T follicular helper cell (primary cell): ENCODE measurements at regions not wholly inside any gene's neighbourhood (a gene's known extent, or its start where the extent isn't known, plus 50 kb on each side); places are given as distances from the start of the nearest gene placed in this dataset.
"Not testable (repeated sequence)": the region's sequence is repeated elsewhere in the genome, so short reads cannot be mapped to it uniquely, and the experiment has no call there.

ENCODE experiments used
- DNase-seq: peaks from one replicate; pipeline ENCODE4 v3.0.0-alpha.2; 2020; ENCODE audit warnings: low read depth

- DNase-seq, result not testable (repeated sequence)
Observed at GRCh38 chr16:29294951-29295795, 111.3 kb downstream of the NPIPB11 start.

DNA sequence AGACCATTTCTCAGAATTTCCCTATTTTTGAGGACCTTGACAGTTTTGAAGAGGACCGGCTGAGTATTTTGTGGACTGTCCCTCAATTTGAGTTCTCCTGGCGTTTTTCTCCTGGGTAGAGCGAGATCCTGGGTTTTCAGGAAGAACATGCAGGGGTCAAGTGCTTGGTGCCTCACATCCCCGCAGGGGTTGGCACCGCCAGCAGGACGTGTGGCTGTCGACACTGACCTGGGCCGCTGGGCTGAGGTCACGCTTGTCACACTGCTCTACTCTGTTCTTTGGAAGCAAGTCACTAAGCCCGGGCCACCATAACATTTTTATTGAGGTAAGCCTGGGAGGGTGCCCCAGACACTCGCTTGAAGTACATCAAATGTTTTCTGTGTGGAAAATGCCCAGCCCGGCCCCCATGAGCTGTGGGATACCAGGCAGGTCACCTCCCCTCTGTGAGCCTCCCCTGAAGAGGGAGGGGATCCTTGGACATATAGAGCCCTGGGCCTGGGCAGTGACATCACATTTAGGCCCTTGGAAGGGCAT is 112.0 kb downstream of the NPIPB11 start:
- not testable (repeated sequence) for DNase-seq

DNA sequence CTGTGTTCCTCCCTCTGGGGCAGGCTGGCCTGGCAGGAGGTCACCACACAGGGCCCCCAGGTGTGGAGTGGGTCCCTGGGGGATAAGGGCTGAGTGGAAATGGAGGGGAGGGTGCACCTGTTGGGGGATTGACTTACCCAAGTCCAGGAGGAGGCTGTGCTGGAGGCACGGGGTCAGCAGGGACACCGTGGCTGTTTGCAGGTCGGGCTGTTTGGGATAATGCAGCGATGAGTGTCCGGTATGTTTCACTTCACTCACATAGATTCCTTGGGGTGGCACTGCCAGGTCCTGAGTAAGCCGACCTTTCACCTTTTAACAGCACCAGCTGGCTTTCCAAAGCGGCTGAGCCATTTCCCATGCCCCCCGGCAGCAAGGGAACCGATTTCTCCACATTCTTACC is 113.0 kb downstream of the NPIPB11 start:
- not testable (repeated sequence) for DNase-seq

GRCh38 chr16:29292952-29293471 is 113.5 kb downstream of the NPIPB11 start:
- DNase-seq, result not testable (repeated sequence)

GRCh38 chr16:29291329-29292271 is 114.9 kb downstream of the NPIPB11 start:
- not testable (repeated sequence) for DNase-seq

DNA sequence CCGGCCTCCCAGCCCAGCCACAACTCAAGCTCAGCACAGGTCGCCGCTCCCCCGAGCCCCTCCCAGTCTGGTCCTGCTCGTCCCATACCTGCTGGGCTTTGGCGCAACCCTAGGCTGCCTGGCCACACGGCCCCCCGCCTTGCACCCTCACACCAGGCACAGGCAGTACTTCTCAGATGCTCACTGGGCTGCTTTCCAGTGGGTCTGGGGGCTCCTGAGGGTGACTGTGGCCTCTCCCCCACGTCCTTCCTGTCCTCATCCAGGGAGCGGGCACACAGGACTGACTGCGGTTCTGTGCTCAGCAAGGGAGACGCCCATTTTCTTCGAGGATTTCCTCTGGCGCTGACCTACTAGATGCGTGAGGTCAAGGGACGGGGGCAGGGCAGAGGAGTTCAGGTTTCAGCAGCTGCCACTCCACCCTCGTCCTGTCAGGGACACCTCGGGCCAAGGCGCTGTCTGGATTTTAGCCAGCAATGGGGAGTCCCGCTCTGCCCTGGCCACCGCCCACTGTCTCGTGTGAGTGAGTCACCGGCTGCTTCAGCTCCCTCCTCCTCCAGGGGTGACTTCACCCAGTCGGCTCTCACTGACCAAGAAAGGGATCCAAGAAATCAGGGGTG is 115.8 kb downstream of the NPIPB11 start:
- peak; percentile 17 for DNase-seq

DNA sequence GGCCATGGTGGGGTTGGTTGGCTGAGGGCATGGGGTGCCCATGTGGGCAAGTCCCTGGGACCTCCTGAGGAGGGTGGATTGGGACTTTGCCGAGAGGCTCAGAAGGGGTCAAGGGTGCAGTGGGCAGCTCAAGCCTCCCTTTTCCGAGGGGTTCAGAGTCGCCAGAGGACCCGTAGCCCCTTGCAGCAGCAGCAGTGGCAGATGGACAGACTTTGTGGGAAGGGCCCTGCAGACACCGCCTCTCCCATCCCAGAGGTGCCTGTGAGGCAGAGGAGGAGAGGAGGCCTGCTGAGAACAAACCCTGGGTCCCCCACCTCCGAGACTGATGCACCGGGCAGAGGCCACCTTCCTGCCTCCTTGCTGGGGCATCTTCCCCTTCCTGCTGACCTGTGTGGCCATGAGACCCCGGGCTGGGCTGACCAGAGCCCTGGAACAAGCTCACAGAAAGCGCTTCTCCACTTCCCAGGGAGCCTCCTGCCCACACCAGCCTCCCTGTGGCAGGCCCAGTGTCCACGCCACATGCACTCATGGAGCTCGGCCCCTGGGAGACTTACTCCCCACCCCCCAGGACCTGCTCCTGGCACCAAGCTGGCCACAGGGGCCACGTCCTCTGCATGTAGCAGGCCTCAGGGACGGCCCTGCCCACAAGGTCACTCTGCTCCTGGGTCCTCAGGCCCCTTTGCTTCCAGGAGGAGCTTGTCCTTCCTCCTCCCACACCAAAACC is 116.8 kb downstream of the NPIPB11 start:
- DNase-seq, result not testable (repeated sequence)

- DNase-seq, result not testable (repeated sequence)
Observed at GRCh38 chr16:29288711-29289474, 117.6 kb downstream of the NPIPB11 start.

GRCh38 chr16:29287871-29288535 is 118.5 kb downstream of the NPIPB11 start:
- DNase-seq, result not testable (repeated sequence)

DNA sequence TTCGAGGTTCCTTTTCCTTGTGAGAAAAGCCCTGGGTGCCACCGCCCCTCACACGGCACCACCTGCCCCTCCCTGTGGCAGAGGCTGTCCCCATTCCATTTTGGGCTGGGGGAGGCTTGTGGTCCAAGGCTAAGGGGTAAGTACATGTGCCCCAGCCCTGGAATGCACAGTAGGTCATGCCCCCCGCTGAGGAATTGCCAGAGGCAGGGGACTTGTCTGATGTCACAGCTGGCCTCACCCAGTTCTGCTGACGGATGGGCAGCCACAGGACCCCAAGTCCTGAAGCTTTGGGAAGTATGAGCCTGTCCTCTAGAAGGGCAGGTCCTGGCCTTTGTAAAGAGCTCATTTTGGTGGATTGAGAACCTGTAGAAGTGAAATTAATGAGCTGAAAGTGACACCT is 119.3 kb downstream of the NPIPB11 start:
- not testable (repeated sequence) for DNase-seq

DNA sequence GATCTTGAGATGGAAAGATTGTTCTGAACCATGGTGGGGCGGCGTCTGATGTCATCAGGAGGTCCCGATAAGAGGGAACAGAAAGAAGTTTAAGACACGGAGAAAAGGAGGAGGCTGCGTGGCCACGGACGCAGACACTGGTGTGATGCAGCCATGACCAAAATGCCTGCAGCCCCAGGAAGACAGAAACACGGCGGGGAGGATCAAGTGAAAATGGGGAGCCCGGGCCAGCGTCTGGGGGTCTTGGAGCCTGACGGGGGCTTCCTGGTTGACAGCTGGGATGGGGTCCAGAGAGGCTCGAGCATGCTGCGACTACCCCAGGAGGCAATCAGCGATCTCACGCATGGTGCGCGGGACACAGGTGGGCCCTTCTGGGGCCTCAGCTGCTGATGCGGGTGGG is 119.7 kb downstream of the NPIPB11 start:
- DNase-seq, result not testable (repeated sequence)

DNA sequence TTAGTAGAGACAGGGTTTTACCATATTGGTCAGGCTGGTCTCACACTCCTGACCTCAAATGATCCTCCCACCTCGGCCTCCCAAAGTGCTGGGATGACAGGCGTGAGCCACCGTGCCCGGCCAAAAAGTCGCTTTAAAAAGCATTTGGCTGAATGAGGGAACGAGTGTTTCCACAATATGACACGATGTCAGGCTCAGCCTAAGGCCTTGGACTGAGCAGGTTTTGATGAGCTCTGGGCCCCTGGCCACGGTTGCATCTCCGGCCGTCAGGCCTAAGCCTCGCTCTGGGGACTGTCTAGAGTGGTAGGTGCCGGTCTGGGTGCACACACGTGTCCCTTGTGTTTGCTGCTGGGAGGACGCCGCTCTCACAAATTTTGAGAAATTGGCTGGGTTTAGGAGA is 120.3 kb downstream of the NPIPB11 start:
- DNase-seq, result not testable (repeated sequence)

- not testable (repeated sequence) for DNase-seq
Observed at GRCh38 chr16:29285151-29285885, 121.2 kb downstream of the NPIPB11 start.

DNA sequence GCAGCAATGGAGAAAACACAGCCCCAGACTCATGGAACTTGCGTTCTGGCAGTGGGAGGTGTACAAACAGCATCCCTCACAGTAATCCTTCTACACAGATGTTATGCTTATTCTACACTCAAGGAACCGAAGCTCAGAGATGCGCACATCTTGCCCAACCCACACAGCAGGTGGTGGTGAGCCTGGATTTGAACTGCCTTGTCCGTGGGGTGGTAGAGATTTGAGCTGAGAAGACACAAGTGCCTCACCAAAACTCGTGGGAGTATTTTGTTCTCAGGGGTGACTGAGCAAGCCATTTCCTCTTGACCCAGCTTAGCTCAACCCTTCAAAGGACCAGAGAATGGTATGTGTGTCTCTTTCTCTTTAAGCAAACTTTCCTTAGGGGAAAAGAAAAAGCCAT is 121.8 kb downstream of the NPIPB11 start:
- not testable (repeated sequence) for DNase-seq

DNA sequence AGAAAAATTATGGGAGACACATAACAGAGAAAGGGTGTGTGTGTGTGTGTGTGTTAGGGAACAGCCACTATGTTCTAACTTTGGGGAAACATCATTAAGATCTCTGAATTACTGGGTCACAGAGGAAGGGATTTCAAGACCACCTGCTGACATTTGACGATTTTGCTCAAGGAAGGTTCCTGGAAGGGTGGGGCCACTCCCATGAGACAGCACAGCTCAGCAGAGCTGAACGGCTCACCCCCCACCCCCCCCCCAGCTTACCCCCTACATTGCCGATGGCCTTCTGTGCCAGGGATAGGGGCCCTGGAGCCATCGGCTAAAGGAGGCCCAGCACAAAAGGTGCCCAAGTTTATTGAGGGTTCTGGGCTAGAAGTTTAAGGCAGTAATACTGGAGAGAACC is 122.4 kb downstream of the NPIPB11 start:
- not testable (repeated sequence) for DNase-seq

DNA sequence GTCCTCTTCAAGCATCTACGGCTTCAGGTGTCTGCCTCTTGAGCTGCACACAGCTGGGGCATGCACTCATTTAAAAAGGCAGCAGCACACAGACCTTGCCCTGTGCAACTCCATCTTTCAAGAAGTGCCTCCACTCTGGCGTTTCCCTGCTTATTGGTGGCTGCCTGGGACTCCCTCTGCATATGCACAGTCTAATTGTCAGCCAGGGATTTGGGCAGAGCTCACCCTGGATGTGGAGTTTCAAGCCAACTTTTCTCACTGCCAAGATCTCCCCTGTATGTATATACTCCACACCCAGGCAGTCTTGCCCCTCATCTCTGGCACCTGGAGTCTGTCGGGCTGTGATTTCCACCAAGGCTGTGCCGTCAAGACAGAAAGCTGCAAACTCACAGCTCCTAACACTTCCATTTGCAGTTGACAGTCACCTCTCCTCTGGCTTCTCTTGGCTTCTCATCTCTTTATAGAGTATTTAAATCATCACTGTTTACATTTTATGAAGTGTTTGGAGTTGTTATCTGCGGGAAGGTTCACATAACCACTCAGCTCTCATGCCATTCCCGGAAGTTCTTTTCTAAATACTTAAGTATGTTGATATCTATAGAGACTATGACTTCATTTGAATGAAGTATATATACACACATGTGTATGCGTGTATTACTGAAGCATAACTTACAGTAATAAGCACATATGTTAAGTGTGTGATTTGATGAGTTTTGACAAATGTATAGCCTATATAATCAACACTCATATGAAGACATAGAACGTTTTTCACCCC is 128.2 kb downstream of the NPIPB11 start:
- DNase-seq, result not testable (repeated sequence)

DNA sequence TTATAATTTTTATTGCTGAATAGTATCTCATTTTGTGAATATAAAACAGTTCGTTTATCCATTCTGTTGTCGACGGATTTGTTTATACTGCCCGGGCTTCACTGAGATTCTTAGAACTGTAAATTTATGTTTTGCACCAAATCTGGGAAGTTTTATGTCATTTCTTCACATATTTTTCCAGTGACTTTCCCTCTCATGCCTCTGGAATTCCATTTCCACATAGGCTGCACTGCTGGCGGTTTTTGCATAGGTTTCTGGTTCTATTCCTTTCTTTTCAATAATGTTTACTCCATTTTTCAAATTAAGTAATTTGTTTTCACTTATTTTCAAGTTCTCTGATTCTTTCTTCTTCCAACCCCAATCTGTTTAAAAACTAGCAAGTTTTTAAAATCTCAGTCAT is 130.1 kb downstream of the NPIPB11 start:
- not testable (repeated sequence) for DNase-seq
